Muscle of leg (tissue), 3 donors: ENCODE measurements at regions not wholly inside any gene's neighbourhood (a gene's known extent, or its start where the extent isn't known, plus 50 kb on each side); places are given as distances from the start of the nearest gene placed in this dataset.

Source experiments
- DNase-seq: peaks from one replicate; pipeline ENCODE4 v3.0.0; 2013
- H3K27ac ChIP-seq: one replicate; pipeline ENCODE4 v1.5.1; 2013; ENCODE audit warnings: mild to moderate bottlenecking, low read length, control low read depth
- H3K27me3 ChIP-seq: one replicate; pipeline ENCODE4 v1.6.1; 2013; ENCODE audit warnings: low read length; ENCODE audit not compliant: control insufficient read depth, insufficient read depth
- H3K36me3 ChIP-seq: one replicate; pipeline ENCODE4 v1.6.1; 2013; ENCODE audit warnings: low read length; ENCODE audit not compliant: control insufficient read depth, insufficient read depth
- H3K4me1 ChIP-seq: one replicate; pipeline ENCODE4 v1.6.1; 2013; ENCODE audit warnings: low read length; ENCODE audit not compliant: control insufficient read depth, insufficient read depth
- H3K4me3 ChIP-seq: one replicate; pipeline ENCODE4 v1.5.1; 2013; ENCODE audit warnings: low read length, control low read depth
- H3K9me3 ChIP-seq: replicated peaks from 2 replicates; pipeline ENCODE4 v1.6.1; 2013; ENCODE audit warnings: low read depth, low read length; ENCODE audit not compliant: control insufficient read depth
- WGBS: methylation state at CpG from one replicate; pipeline ENCODE4 v1.1.5; 2013; ENCODE audit warnings: missing lambda C conversion rate; ENCODE audit not compliant: insufficient coverage; 5-methylcytosine and 5-hydroxymethylcytosine counted together

- H3K4me1 ChIP-seq, result no peaks in the 10 kb centered on the region
- H3K9me3 ChIP-seq, result no peaks in the 10 kb centered on the region
- WGBS, result 100% methylated on average over 1 of the region's 1 CpG
- H3K27ac ChIP-seq, result no peak overlapping the region
- no peak for DNase-seq
- no peaks in the 10 kb centered on the region for H3K36me3 ChIP-seq
- H3K4me3 ChIP-seq, result no peak overlapping the region
- H3K27me3 ChIP-seq, result no peaks in the 10 kb centered on the region
These were observed 151.9 kb downstream of the KITLG start for GRCh38 chr12:88428350-88428749.

- H3K27ac ChIP-seq, result no peak overlapping the region
- H3K36me3 ChIP-seq, result no peaks in the 10 kb centered on the region
- H3K4me1 ChIP-seq, result no peaks in the 10 kb centered on the region
- DNase-seq, result no peak
- no peaks in the 10 kb centered on the region for H3K27me3 ChIP-seq
- H3K9me3 ChIP-seq, result no peaks in the 10 kb centered on the region
- H3K4me3 ChIP-seq, result no peak overlapping the region
- 96% methylated on average over 4 of the region's 4 CpGs for WGBS
These were observed 149.0 kb downstream of the KITLG start for GRCh38 chr12:88431246-88431645.

- Histone ChIP-seq H3K4me3 (no peak overlapping the region), H3K9me3 (peaks cover 2% of the 10 kb centered on the region), H3K4me1 (no peaks in the 10 kb centered on the region), H3K27me3 (no peaks in the 10 kb centered on the region), H3K36me3 (no peaks in the 10 kb centered on the region), H3K27ac (no peak overlapping the region)
- 40% methylated on average over 3 of the region's 9 CpGs for WGBS
- no peak for DNase-seq
These were observed 147.5 kb downstream of the KITLG start for GRCh38 chr12:88432531-88433490.

GRCh38 chr12:88433997-88434703, 146.1 kb downstream of the KITLG start:
- 67% methylated on average over 1 of the region's 8 CpGs for WGBS
- H3K4me3 ChIP-seq, result no peak overlapping the region
- H3K27me3 ChIP-seq, result no peaks in the 10 kb centered on the region
- no peak overlapping the region for H3K27ac ChIP-seq
- no peaks in the 10 kb centered on the region for H3K36me3 ChIP-seq
- DNase-seq, result peak; percentile 48
- peaks cover 2% of the 10 kb centered on the region for H3K9me3 ChIP-seq
- no peaks in the 10 kb centered on the region for H3K4me1 ChIP-seq

- H3K4me3 ChIP-seq, result no peak overlapping the region
- no peak overlapping the region for H3K27ac ChIP-seq
- peaks cover 2% of the 10 kb centered on the region for H3K9me3 ChIP-seq
- no peaks in the 10 kb centered on the region for H3K4me1 ChIP-seq
- no peak for DNase-seq
- no peaks in the 10 kb centered on the region for H3K36me3 ChIP-seq
- WGBS, result 88% methylated on average over 3 of the region's 4 CpGs
- no peaks in the 10 kb centered on the region for H3K27me3 ChIP-seq
These were observed 144.8 kb downstream of the KITLG start for GRCh38 chr12:88435334-88436076.

GRCh38 chr12:88437226-88437625, 143.0 kb downstream of the KITLG start:
- no peaks in the 10 kb centered on the region for H3K27me3 ChIP-seq
- peaks cover 2% of the 10 kb centered on the region for H3K9me3 ChIP-seq
- 96% methylated on average over 2 of the region's 3 CpGs for WGBS
- H3K4me3 ChIP-seq, result no peak overlapping the region
- H3K4me1 ChIP-seq, result no peaks in the 10 kb centered on the region
- no peak for DNase-seq
- H3K36me3 ChIP-seq, result no peaks in the 10 kb centered on the region
- H3K27ac ChIP-seq, result no peak overlapping the region
